NCI-H82 (cell line): ENCODE measurements at regions not wholly inside any gene's neighbourhood (a gene's known extent, or its start where the extent isn't known, plus 50 kb on each side); places are given as distances from the start of the nearest gene placed in this dataset.
"Not testable (repeated sequence)": the region's sequence is repeated elsewhere in the genome, so short reads cannot be mapped to it uniquely, and the experiment has no call there.

Experiments
- DNase-seq: peaks from one replicate; lab custom pipeline; 2025; lab: John Stamatoyannopoulos, UW

- DNase-seq: peak; percentile 94
These were observed 59.1 kb downstream of the ZNF467 start for GRCh38 chr7:149714081-149714909.

- no peak for DNase-seq
These were observed 59.7 kb downstream of the ZNF467 start for GRCh38 chr7:149713731-149714068.

GRCh38 chr7:149713061-149713730 lies 60.2 kb downstream of the ZNF467 start:
- DNase-seq: no peak

- no peak for DNase-seq
These were observed 65.4 kb downstream of the ZNF467 start for GRCh38 chr7:149708026-149708425.

GRCh38 chr7:149707448-149707886 lies 65.9 kb downstream of the ZNF467 start:
- DNase-seq: peak; percentile 34

GRCh38 chr7:149706398-149706797 lies 67.0 kb downstream of the ZNF467 start:
- DNase-seq: no peak

- no peak for DNase-seq
These were observed 68.9 kb downstream of the ZNF467 start for GRCh38 chr7:149704507-149704906.

GRCh38 chr7:149703044-149703650 lies 70.2 kb downstream of the ZNF467 start:
- DNase-seq: no peak

- DNase-seq: no peak
These were observed 71.7 kb downstream of the ZNF467 start for GRCh38 chr7:149701495-149702240.

- not testable (repeated sequence) for DNase-seq
These were observed 75.6 kb downstream of the ZNF467 start for GRCh38 chr7:149697767-149698166.

- no peak for DNase-seq
These were observed 77.1 kb downstream of the ZNF467 start for GRCh38 chr7:149696280-149696679.

GRCh38 chr7:149692557-149692982 lies 80.8 kb downstream of the ZNF467 start:
- peak; percentile 87 for DNase-seq

- no peak for DNase-seq
These were observed 81.3 kb downstream of the ZNF467 start for GRCh38 chr7:149692056-149692455.

- peak; percentile 89 for DNase-seq
These were observed 82.5 kb downstream of the ZNF467 start for GRCh38 chr7:149690688-149691446.

GRCh38 chr7:149689291-149689721 lies 84.1 kb downstream of the ZNF467 start:
- no peak for DNase-seq

- DNase-seq: no peak
These were observed 84.6 kb downstream of the ZNF467 start for GRCh38 chr7:149688836-149689235.

- not testable (repeated sequence) for DNase-seq
These were observed 85.6 kb downstream of the ZNF467 start for GRCh38 chr7:149687820-149688219.

- no peak for DNase-seq
These were observed 86.9 kb downstream of the ZNF467 start for GRCh38 chr7:149686449-149686848.

GRCh38 chr7:149686011-149686410 lies 87.4 kb downstream of the ZNF467 start:
- no peak for DNase-seq

- DNase-seq: no peak
These were observed 87.9 kb downstream of the ZNF467 start for GRCh38 chr7:149685455-149685854.

- no peak for DNase-seq
These were observed 89.5 kb downstream of the ZNF467 start for GRCh38 chr7:149683898-149684297.
